ENCODE measurements at regions not wholly inside any gene's neighbourhood (a gene's known extent, or its start where the extent isn't known, plus 50 kb on each side); places are given as distances from the start of the nearest gene placed in this dataset.
A peak's percentile ranks its signal among the peaks of the same experiment; 100 is the strongest.

- ATAC-seq (no peak), DNase-seq (no peak)
- Histone ChIP-seq H3K36me3 (no peaks in the 10 kb centered on the region), H3K4me3 (no peak overlapping the region), H3K4me1 (no peaks in the 10 kb centered on the region), H3K27me3 (ENCODE audit: low read depth) (no peaks in the 10 kb centered on the region), H3K27ac (no peak overlapping the region), H3K9me3 (no peaks in the 10 kb centered on the region)
- TF ChIP-seq CTCF (IDR thresholded peaks at IDR 0.05), result no peak
- intact Hi-C loops (cut with DNase I), result no loop called here
These were observed 138.4 kb downstream of the PCTP start for GRCh38 chr17:55889271-55889670.

GRCh38 chr17:55895112-55895759 is 144.4 kb downstream of the PCTP start:
- Histone ChIP-seq H3K4me1 (no peaks in the 10 kb centered on the region), H3K27me3 (ENCODE audit: low read depth) (no peaks in the 10 kb centered on the region), H3K4me3 (no peak overlapping the region), H3K27ac (no peak overlapping the region), H3K36me3 (no peaks in the 10 kb centered on the region), H3K9me3 (no peaks in the 10 kb centered on the region)
- intact Hi-C loops (cut with DNase I), result no loop called here
- DNase-seq (no peak), ATAC-seq (no peak)
- TF ChIP-seq CTCF (IDR thresholded peaks at IDR 0.05), result no peak

- ATAC-seq, result peak in 1 of 2 donors; percentile 41
- intact Hi-C loops (cut with DNase I), result no loop called here
These were observed 146.4 kb downstream of the PCTP start for GRCh38 chr17:55897301-55897700.

GRCh38 chr17:55898195-55898594 is 147.3 kb downstream of the PCTP start:
- Histone ChIP-seq H3K27me3 (ENCODE audit: low read depth) (no peaks in the 10 kb centered on the region), H3K9me3 (no peaks in the 10 kb centered on the region), H3K36me3 (no peaks in the 10 kb centered on the region), H3K27ac (no peak overlapping the region), H3K4me3 (no peak overlapping the region), H3K4me1 (no peaks in the 10 kb centered on the region)
- no peak for ATAC-seq
- no peak for DNase-seq
- intact Hi-C loops (cut with DNase I), result no loop called here
- no peak for TF ChIP-seq CTCF (IDR thresholded peaks at IDR 0.05)

More at GRCh38 chr17:55897301-55897700, 146.4 kb downstream of the PCTP start:
- no peaks in the 10 kb centered on the region for H3K36me3 ChIP-seq
- H3K4me3 ChIP-seq, result no peak overlapping the region
- no peak overlapping the region for H3K27ac ChIP-seq
- H3K4me1 ChIP-seq, result no peaks in the 10 kb centered on the region
- no peak for DNase-seq
- H3K9me3 ChIP-seq, result no peaks in the 10 kb centered on the region
- no peaks in the 10 kb centered on the region for H3K27me3 ChIP-seq (ENCODE audit: low read depth)
- TF ChIP-seq CTCF (IDR thresholded peaks at IDR 0.05), result no peak

- Histone ChIP-seq H3K4me3 (no peak overlapping the region), H3K27me3 (ENCODE audit: low read depth) (no peaks in the 10 kb centered on the region), H3K4me1 (no peaks in the 10 kb centered on the region), H3K36me3 (no peaks in the 10 kb centered on the region), H3K27ac (no peak overlapping the region), H3K9me3 (no peaks in the 10 kb centered on the region)
- no peak for ATAC-seq
- intact Hi-C loops (cut with DNase I), result no loop called here
- no peak for TF ChIP-seq CTCF (IDR thresholded peaks at IDR 0.05)
- no peak for DNase-seq
These were observed 149.3 kb downstream of the PCTP start for GRCh38 chr17:55900188-55900587.

All from lower lobe of right lung (tissue), 2 donors.